DMS53 treated with DMSO at 0.1 percent for 48 hours (cell line): ENCODE measurements at regions not wholly inside any gene's neighbourhood (a gene's known extent, or its start where the extent isn't known, plus 50 kb on each side); places are given as distances from the start of the nearest gene placed in this dataset.

ENCODE experiments used
- DNase-seq: peaks from one replicate; lab custom pipeline; 2025; ENCODE audit not compliant: unreplicated experiment; lab: John Stamatoyannopoulos, UW

DNA sequence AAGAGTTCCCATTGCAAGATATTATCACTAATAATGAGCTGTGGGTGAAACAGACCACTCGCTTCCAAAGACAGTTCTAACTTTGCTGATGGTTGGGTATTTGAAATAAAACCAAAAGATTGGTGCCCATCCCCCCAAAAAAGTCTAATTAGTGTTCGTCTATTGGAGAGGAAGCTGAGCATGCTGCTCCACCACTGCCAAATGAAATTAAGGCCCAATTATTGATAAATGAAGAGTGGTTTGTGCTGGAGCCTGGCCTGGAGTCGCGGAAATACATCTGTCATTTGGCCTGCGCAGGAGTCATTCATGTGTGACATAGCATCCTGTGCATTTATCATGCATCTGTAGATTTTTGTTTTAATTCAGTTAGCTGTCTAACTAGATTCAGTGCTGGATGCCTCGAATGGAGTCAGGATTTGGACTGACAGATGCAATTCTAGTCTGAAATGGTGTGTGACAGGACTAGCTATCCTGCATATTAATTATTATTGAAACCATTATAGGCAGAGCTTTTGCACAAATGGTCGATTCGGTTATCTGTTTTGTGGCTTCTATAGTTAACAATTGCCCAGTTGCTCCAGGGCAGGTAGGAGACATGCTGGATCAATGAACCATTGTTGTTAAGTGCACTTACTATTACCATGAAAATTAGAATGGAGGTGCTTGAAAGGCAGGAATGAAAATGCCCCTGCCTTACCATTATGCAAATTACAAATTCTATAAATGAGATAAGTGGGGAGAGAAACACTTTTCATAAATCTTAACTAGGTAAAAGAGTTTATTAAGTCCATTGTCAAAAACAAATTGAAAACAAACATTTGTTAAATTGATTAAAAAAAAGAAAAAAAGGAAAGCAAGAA, 450.4 kb upstream of the TCF4 start:
- DNase-seq, result no peak

DNA sequence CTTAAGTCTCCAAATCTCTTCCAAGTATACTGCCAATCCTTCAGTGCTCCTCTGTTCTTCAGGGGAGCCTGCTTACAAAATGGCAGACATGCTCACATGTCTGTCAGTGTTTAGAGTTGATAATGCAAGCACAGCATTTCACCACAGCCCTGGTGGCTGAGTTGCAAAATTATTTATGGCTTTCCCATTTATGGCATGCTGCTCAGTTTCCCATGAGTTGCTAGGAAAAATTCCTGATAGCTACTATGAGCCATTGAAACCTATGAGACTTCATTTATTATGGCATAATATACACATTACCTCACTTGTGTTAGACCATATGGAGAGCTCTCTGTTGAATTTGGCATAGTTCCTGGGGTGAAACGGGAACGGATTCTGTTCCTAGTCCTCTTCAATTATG, 448.7 kb upstream of the TCF4 start:
- DNase-seq, result no peak

- DNase-seq, result no peak
Measured at GRCh38 chr18:56035546-56035945, 447.6 kb upstream of the TCF4 start.

- DNase-seq, result no peak
Measured at GRCh38 chr18:56034949-56035348, 447.0 kb upstream of the TCF4 start.

GRCh38 chr18:56030060-56030459, 442.1 kb upstream of the TCF4 start:
- no peak for DNase-seq

DNA sequence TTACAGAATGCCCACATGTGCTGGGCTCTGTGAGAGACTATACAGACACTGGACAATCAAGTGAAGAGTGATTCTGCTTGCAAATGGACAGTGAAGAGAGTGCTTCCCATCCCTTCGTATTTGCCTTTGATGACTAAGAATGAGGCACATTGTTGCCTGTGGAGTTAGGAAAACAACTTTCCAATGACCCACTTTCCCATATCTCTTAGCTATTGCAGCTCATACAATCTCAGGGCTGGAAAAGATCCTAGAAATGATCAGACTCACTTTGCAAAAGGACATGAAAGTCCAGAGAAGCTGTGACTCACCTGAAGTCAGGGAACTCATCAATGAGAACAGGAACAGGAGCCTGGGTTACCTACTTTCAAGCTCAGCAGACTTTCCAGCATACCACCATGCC, 440.5 kb upstream of the TCF4 start:
- peak; percentile 77 for DNase-seq

- no peak for DNase-seq
Measured at GRCh38 chr18:56026509-56026908, 438.5 kb upstream of the TCF4 start.

GRCh38 chr18:56021809-56022195, 433.8 kb upstream of the TCF4 start:
- no peak for DNase-seq

DNA sequence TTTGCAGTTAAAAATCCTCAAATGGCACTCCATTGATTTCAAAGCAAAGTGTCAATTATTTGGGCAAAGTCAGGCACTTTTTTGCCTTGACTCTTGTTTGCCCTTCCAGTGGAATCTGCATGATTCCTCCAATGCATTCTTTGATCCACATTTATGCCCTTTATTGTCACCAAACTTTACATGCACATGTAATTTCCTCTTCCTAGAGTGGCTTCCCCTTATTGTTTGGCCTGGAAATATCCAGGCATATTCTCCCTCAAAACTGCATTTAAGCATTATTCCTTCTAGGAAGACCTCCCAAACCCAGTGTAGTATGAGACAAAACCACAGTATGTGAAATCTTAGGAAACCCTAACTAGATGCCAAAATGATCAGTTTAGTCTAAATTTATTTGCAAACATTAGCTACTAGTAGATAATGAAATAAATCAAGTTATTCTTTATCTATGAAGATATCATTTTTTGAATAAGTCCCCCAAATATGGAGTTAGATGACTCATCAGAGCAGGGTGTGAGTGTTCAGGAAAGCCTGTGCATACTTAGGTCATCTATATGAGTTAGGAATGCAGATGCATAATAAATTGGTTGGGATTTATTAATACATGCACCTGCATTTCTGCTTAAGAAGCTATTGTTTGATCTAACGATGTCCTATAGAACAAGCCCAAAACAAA, 433.3 kb upstream of the TCF4 start:
- no peak for DNase-seq

DNA sequence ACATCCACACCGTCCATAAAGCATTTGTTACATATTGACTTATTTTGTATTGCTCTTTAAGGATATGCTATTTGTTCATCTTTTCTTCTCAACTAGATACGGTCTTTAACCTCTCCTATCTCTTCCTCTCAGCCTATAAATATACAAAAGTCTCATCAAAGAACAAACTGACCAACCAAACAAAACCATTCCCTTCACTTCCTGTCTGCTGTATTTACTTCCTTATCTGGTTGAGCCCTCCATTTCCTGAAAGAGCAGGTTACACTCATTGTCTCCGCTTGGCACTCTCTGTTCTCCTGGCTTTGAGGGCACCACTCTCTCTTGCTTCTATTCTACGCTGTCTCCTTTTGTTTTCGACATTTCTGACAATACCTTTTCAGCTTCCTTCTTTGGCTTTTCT, 431.9 kb upstream of the TCF4 start:
- DNase-seq, result no peak

DNA sequence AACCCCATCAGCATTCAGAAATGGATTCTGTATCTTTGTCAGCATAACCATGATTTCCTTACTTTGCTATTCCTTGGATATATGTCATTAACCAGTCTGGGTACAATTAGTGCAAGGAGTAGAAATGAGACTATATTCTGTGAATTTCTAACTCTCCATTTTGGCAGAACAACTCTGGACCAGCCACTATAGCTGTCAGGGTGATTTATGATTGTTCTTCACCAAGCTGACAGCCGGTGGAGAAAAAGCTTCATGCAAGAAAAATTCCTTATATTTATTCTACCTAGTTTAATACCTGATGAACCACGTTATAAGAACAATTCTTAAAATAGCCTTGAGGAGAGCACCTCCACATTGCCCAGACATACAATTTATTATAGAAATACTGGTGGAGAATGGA, 431.2 kb upstream of the TCF4 start:
- no peak for DNase-seq

GRCh38 chr18:56009411-56009810, 421.4 kb upstream of the TCF4 start:
- no peak for DNase-seq

DNA sequence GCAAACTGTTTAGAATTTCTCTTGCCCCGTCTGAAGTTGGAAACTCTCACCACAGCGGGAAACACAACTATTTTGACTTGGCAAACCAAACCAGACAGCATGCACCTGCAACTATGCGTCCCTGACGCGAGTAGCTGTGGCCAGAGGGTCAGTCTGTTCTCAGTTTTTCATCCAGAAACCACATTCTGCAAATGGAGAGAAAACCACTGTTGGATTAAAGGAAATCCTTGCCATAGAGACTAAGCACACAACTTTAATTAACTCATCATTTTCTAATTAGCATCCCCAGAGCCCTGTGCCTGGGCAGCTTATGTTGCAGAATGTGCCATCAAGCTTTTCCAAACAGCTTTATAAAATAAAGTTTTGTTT, 415.7 kb upstream of the TCF4 start:
- no peak for DNase-seq

DNA sequence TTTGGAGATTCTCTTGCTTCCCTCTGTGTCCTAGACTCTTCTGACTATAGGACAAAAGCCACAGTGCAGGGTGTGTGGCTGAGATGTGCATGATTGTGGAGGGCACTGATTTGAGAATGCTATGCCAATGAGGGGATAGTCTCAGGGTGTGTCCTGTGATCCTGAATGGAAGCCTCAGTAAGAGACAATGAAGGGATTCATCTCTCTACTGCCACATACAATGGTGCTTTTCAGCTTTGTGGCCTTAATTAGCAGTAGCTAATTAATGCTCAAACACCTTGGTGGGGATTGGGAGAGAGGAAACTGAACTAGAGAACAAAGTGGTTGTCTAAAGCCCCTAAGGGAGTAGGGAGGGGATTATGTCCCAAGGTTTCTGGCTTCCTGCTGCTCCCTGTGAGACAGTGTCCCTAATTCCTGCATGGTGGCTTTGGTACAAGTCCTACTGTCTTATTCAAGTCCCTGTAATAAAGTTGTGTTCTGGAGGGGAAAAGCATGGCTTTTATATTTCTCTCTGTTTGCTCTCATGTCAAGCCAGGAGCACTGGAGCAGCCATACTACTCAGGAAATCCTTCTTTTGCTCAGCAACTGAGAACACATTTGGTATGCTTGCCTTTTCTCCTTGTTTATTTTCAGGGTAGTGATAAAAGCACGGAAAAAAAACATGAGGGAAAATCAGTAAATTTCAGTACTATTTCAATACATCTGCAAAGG, 415.2 kb upstream of the TCF4 start:
- DNase-seq, result no peak

- no peak for DNase-seq
Measured at GRCh38 chr18:56001576-56001975, 413.6 kb upstream of the TCF4 start.

DNA sequence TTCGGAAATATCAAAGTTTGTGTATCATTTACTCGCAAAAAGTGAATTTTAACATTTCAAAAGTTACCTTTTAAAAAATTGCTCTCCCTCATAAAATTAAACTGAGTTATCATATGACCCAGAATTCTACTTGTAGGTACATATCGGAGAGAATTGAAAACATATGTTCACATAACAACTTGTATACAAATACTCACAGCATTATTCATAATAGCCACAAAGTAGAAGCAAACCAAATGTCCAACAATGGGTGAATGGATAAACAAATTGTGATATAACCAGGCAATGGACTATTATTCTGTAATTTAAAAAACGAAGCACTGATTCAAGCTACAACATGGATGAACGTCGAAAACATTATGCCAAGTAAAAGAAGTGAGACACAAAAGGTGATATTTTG, 412.0 kb upstream of the TCF4 start:
- DNase-seq, result no peak

DNA sequence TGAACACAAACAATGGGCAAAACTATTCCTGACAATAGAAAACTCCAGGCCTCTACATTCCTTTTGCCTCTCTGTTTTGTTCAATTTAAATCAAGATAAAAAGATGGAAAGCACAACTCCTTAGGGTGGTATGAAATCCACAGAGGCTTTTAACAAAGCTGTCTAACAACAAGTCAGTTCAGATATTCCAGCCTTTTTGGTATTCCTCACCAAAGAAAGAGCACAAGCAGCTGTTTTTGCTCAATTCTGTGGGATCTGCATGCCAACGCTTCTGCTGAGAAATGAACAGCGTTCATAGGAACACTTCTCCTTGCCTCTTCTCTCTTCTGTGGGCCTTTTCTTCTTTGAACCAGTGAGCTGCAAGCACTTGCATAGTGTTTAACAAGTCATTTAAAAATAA, 411.6 kb upstream of the TCF4 start:
- DNase-seq, result no peak

DNA sequence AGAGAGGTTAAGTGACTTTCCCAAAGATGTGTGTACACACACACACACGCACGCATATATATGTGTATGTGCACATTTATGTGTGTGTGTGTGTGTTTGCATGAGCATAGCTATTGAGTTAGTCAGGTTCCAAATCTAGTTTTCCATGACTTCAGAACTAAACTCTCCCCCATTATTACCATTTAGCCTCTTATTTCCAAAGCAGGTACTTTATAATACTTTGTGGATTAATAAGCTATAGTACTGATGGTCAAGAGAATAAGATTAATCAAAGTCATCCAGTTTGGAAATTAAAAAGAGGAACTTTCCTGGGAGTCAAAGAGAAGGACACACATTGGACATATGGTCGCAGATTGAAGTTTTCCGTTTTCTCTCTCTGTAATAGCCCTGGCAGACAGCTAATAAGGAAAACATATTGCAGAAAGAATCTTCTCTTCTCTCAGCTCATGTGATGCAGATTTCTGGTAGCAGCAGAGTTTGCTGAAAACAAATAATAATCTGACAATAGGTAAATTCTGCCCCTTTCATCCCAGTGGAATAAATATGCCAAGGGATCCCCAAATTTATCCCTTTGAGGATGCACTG, 410.9 kb upstream of the TCF4 start:
- no peak for DNase-seq

- DNase-seq, result no peak
Measured at GRCh38 chr18:55998071-55998522, 410.1 kb upstream of the TCF4 start.

- DNase-seq, result no peak
Measured at GRCh38 chr18:55997151-55997561, 409.2 kb upstream of the TCF4 start.

- DNase-seq, result no peak
Measured at GRCh38 chr18:55996717-55997116, 408.7 kb upstream of the TCF4 start.

DNA sequence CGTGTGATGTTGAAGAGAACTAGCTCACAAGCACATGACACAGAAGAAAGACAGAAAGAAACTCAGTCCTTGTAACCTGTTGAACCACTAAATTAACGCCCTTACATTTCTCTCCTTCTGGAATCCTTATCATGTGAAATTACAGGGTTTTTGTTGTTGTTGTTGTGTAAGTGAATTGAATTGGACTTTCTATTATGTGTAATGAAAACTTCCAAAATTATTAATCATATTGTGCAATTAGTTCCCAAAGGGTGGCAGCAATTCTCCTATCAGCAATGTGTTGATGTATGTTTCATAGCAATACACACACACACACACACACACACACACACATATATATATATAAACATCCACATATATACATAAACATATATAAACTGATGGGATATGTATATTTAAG, 402.2 kb upstream of the TCF4 start:
- no peak for DNase-seq
